Bronchial epithelial cell (primary cell): ENCODE measurements at regions not wholly inside any gene's neighbourhood (a gene's known extent, or its start where the extent isn't known, plus 50 kb on each side); places are given as distances from the start of the nearest gene placed in this dataset.
A peak's percentile ranks its signal among the peaks of the same experiment; 100 is the strongest.

Experiments used
- DNase-seq: peaks from one replicate; pipeline ENCODE4 v3.0.0-alpha.2; 2010; ENCODE audit warnings: low read depth
- FAIRE-seq: peaks from 2 replicates; lab custom pipeline; 2011; peaks lifted over from hg19 to GRCh38; lab: Jason Lieb, UNC
- H3K27me3 ChIP-seq: 2 replicates; pipeline ENCODE4 v1.5.1; 2011; ENCODE audit warnings: low read length; ENCODE audit not compliant: control insufficient read depth, insufficient read depth
- H3K36me3 ChIP-seq: 2 replicates; pipeline ENCODE4 v1.5.1; 2011; ENCODE audit warnings: low read length; ENCODE audit not compliant: control insufficient read depth, insufficient read depth
- H3K4me3 ChIP-seq: 2 replicates; pipeline ENCODE4 v1.5.1; 2011; ENCODE audit warnings: mild to moderate bottlenecking, low read depth, low read length, control low read depth
- CTCF ChIP-seq: IDR thresholded peaks from 2 replicates; pipeline ENCODE4 v1.5.1; 2011; ENCODE audit warnings: mild to moderate bottlenecking, moderate library complexity, low read length, control low read depth, inconsistent platforms; ENCODE audit not compliant: insufficient read depth, severe bottlenecking

GRCh38 chr4:119735165-119735651 lies 106.6 kb upstream of the PDE5A start:
- H3K36me3 ChIP-seq, result no peaks in the 10 kb centered on the region
- H3K27me3 ChIP-seq, result no peaks in the 10 kb centered on the region
- peak; percentile 81 for DNase-seq
- FAIRE-seq, result no peak
- no peak overlapping the region for H3K4me3 ChIP-seq
- no peak for TF ChIP-seq CTCF

GRCh38 chr4:119733431-119733830 lies 104.8 kb upstream of the PDE5A start:
- no peak overlapping the region for H3K4me3 ChIP-seq
- no peaks in the 10 kb centered on the region for H3K27me3 ChIP-seq
- no peak for FAIRE-seq
- H3K36me3 ChIP-seq, result no peaks in the 10 kb centered on the region
- no peak for TF ChIP-seq CTCF
- peak; percentile 14 for DNase-seq

GRCh38 chr4:119731778-119732177 lies 103.2 kb upstream of the PDE5A start:
- no peak for TF ChIP-seq CTCF
- no peak overlapping the region for H3K4me3 ChIP-seq
- FAIRE-seq (no peak), DNase-seq (no peak)
- no peaks in the 10 kb centered on the region for H3K36me3 ChIP-seq
- H3K27me3 ChIP-seq, result no peaks in the 10 kb centered on the region

- Histone ChIP-seq H3K36me3 (no peaks in the 10 kb centered on the region), H3K4me3 (no peak overlapping the region), H3K27me3 (no peaks in the 10 kb centered on the region)
- FAIRE-seq, result no peak
- DNase-seq, result no peak
- no peak for TF ChIP-seq CTCF
These were observed 102.6 kb upstream of the PDE5A start for GRCh38 chr4:119731146-119731742.

- H3K36me3 ChIP-seq, result no peaks in the 10 kb centered on the region
- no peak overlapping the region for H3K4me3 ChIP-seq
- no peak for FAIRE-seq
- H3K27me3 ChIP-seq, result no peaks in the 10 kb centered on the region
- TF ChIP-seq CTCF, result no peak
- DNase-seq, result no peak
These were observed 102.0 kb upstream of the PDE5A start for GRCh38 chr4:119730671-119730950.
